Stimulated activated CD8-positive, alpha-beta memory T cell treated with anti-CD3 and anti-CD28 coated beads, Interleukin-15, amount 100 ng/mL, for 1 hour (primary cell): ENCODE measurements at regions not wholly inside any gene's neighbourhood (a gene's known extent, or its start where the extent isn't known, plus 50 kb on each side); places are given as distances from the start of the nearest gene placed in this dataset.

ENCODE experiments used
- DNase-seq: peaks from one replicate; pipeline ENCODE4 v3.0.0-alpha.2; 2020; ENCODE audit warnings: low read depth

DNA sequence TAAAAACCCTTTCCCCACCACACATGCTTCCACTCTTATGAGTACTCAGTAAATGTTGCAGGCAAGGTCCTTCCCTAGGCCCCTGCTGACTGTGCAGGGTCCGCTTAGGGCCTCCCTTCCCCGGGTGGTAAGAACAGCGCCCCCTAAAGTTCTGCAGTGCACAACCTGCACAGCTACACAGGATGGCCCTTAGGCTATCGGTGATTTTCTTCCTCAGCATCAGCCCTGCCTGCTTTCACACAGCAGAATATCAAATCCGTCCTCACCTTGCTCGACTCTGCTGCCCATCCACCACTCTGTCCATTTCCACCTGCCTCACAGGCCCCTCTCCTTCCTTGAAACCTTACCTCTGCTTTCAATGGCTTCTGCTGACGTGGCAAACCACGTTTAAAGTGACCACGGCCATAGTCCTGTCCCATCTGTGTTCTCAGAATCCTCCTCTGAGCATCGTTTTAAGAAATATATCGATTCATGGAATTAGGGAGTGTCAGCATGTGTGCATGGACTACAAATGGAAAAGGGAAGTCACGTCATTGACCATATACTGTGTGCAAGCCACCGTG, 51.4 kb upstream of the TMEM132E start:
- no peak for DNase-seq

DNA sequence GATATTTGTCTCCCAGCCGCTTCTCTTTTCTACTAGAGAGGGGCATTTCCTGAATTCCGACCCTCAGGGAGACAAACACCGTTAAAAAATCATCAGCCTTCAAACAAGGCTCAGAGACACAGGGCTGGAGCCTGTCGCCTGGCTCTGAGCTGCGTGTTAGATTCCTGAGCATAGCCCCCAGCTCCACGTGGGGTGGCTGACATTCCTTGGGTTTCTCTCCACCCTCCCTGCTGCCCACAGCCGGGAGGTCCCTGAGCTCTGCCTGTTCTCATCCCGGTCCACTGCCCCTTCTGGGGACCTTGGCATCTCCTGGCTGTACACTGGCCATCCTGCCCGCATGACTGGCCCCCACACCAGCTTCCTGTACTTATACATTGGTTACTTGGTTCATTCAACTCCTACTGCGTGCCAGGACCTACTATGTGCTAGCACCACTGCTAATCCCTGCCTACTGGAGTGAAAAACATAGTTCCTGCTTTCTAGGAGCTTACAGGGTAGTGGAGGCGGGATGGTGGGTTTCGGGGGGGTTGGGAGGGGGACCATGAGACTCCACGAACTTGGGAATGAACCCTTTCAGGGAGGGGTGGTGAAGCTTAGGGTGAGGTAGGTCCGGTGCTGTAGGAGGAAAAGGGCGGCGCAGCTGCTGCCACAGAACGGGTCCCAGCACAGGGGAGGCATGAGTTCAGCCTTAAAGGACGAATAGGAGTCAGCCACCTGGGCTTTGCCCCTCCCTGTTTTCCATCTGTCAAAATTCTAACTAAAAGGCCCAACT, 52.1 kb upstream of the TMEM132E start:
- DNase-seq, result no peak

DNA sequence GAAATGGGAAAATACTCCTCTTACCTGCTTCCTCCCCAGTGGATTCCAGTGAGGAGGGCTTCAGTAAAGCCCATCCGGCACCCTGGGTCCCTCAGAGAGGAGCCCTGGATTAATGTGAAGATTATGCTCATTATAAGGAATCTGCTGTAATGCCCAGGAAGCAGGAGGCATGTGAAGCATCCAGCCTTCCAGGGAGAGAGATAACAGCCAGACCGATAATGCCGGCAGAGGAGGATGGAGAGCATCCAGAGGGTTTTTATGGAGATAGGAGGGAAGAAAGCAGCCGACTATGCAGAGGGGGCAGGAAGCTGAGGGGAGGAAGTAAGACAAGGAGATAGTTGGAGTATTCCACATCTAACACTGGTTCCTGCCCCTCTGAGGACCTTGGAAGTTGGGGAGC, 53.7 kb upstream of the TMEM132E start:
- DNase-seq, result no peak

DNA sequence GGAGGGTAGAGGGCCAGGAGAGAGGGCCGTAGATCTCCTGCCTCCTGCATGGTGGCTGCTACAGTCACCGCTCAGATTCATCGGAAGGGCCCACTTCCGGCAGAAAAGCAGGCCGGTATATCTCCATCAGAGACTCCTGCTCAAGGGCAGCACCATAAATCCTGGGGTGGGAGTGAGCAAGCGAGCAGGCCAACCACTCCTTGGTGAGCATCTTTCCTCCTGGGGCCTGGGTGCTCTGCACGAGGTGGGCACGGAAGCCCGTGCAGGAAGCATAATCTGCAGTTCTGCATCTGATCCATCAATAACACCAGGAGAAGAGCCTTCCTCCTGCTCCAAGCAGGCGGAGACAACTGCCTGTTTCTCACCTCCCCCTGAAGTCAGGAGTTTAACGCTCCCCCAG, 57.4 kb upstream of the TMEM132E start:
- no peak for DNase-seq

DNA sequence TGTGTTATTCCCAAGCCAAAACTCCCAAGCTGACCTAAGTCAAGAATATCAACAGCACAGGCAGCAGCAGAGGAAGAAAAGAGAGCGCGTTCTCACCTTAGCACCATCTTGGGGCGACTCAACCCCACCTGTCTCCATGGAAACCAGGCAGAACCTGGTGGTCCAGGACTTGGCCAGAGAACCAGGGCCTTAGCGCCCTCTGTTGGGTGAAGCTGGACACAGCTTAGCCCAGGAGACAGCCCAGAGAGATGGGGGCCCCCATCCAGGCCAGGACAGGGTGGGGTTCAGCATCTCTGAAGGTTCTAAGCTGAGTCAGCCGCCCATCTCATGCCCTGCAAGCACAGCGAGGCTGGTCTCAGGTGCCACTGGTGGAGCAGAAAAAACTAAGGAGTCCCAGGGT, 60.1 kb upstream of the TMEM132E start:
- DNase-seq, result no peak

DNA sequence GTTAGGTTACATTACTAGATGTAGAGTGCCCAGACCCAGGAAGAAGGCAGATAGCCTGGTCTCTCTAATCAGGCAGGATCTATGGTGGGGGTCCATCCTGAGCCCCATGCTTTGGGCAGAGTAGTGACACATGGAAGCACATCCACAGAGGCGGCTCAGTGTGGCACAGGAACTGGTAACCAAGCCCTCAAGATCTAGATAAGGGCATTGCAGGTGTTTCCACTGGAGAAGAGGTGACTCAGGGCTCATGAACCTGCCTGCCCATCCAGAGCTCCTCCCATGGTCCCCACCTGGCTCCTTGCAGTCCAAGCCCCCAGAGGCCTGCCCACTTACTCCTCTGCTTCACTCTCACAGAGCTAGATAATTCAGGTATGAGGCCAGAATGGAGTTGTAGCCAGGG, 62.0 kb upstream of the TMEM132E start:
- DNase-seq, result no peak

DNA sequence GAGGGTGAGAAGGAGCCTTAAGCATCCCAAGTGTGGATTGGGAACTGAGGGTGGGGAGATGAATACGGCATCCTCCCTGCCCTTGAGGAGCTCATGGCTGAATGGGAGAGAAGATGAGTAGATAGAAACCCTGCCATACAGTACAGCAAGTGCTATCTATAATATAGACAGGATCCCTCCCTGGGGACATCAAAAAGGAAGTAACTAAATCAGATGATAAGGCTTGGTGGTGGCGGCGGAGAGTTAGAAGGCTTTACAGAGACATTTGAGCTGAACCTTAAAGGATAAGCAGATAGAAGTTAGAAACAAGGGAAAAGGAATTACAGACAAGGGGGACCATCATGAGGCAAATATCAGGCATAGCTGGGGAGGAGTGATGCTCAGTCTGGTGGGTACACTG, 67.5 kb upstream of the TMEM132E start:
- DNase-seq, result no peak

DNA sequence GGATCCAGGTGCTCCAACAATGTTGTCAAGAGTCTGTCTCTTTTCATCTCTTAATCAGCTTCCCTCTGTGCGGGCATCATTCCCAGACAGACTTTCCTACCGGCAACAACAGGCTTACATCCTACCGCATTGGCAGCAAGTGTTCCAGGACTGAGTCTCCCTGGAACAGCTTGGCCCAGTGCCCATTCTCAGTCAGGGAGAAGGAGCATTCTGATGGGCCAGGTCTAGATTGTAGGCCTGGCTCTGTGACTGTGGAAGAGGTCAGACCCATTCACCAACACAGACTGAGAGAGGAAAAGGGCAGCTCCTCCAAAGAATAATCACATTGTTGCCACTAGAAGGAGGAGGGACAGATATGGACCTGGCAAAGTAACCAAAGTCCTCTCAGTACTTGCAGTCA, 68.1 kb upstream of the TMEM132E start:
- no peak for DNase-seq

DNA sequence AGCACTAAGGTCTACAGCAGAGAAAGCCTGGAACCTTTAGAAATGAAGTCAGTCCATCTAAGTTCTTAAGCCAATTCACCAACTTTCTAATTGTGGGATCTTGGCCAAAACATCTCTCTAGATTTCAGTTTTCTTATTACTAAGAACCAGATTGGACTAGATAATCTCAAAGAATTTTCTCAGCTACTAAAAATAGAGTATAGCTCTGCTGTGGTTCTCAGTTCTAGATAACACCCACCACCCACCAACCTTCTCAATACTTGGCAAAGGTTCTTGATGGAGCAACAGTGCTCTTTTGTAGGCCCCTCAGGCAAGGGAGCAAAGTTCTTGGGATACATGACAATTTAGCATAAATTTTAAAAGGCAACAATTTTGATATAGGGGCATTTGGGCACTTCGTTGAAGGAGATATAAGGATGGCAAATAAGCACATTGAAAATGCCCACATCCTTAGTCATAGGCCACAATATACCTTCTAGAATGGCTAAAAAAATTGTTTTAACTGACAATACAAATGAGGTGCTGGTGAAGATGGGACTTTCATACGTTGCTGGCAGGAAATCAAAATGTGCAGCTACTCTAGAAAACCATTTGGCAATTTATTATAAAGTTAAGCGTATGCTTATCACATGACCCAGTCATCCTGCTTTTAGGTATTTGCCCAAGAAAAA, 74.4 kb upstream of the TMEM132E start:
- DNase-seq, result no peak

DNA sequence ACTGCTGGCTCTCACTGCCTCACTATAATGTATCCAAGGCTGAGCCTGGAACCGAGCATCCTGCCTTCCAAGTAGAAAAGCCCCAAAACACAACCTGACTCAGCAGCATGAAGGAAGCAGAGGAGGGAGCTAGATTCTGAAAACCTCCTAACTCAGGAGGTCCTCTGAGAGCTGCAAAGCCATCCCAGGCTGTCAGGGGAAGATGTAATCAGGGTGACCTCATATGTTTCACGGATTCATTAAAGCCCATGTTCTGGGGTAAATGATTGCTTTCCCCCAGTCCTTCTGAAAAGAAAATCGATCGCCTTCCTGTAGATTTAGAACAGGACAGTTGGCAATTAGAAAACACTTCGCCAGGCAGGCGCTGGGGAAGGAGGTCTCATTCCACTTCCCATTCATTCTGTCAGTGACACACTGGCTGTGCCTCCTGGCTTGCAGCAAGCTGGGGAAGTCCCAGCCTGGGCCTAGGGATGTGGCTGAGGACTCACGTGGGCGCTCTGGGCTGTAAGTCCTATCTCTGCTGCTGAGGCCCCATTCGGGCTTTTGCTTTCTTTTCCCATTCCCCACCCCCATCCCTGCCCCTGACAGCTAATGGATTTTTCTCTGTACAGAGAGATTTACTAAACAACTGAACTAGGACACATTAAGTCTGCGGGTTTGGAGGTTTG, 75.7 kb upstream of the TMEM132E start:
- DNase-seq, result no peak

DNA sequence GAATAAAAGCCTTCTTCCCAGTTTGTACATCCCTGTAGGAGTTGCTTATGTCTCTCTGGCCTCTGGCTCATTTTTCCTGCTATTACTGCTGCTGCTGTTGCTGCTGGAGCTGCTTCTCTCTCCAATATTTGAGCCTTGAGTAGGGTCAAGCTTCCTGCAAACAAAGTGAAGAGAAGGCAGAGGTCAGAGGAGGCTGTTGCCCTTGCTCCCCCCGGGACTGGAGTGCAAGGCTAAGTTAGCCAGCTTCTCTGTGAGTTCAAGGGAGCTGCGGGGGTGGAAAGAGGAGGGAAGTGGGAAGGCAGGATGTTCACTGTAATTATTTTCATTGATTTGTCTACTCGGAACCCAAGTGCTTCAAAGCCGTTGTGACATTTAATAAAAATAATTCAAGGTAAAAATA, 77.0 kb upstream of the TMEM132E start:
- DNase-seq, result no peak

DNA sequence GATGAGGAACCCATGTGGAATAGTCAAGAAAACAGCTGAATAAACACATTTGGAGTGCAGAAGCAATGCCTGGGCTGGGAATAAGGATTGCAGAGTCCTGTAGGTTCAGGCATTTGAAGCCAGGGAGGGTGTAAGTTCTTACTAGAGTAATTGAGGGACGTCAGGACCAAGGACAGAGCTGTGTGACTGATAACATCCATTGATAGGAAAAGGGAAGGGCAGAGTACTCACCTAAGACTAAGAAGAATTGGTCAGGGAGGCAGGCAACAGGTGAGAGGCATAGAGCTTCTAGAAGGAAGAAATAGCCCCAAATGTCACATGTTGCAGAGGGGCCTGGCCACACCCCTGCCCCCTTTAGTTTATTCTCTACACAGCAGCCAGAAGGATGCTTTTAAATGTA, 79.8 kb upstream of the TMEM132E start:
- no peak for DNase-seq

DNA sequence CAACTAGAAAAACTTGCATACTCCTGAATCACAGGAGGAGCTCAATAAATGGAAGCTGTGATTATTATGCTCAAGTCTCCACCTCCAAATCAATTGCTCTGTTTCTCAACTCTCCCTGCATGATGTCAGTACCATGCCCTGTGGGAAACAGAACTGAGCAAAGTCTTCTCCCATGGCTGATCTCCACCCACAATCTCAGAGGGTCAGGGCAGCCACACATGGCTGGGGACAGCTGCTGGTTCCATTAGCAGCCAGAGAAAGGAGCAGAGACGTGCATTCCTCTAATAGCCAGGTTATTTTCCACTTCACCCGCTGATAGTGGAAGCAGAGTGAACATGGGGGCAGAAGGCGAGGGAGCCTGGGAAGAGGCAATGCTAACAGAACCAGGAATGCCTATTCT, 85.5 kb upstream of the TMEM132E start:
- no peak for DNase-seq

DNA sequence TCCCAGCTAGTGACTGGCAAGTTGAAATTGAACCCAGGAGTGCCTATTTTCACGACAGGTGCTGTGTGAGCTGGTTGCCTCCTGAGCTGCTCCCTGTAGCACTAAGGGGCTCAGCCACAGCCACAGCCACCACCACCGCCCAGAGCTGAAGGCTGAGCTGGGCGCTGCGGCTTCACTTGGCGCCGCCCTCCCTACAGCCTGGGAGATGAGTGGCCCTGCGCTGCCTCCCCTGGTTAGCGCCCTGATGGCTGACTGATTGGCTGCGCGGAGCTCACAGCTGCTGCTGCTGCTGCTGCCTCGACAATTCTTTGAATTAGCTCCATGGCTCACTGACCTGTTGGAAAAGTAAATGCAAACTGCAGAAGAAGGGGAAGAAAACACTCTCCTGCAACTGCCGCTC, 91.8 kb upstream of the TMEM132E start:
- DNase-seq, result no peak

DNA sequence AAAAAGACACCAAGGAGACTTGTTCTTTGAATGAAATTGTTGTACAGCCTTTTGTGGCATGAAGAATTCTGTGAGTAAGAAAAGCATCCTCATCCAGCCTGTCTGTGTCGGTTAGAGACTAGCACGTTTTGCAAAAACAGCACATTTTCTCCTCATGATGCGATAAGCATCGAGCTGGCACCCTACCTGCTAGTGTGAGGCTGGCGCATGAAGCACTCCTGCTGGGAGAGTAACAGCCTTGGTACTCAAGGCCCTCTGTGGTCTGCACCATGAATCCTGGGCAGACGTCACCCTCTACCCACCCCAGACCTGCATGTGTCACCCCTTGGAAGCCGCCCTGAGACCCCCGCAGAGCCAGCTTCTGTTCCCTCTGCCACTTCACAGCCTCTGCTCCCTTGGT, 92.6 kb upstream of the TMEM132E start:
- no peak for DNase-seq

DNA sequence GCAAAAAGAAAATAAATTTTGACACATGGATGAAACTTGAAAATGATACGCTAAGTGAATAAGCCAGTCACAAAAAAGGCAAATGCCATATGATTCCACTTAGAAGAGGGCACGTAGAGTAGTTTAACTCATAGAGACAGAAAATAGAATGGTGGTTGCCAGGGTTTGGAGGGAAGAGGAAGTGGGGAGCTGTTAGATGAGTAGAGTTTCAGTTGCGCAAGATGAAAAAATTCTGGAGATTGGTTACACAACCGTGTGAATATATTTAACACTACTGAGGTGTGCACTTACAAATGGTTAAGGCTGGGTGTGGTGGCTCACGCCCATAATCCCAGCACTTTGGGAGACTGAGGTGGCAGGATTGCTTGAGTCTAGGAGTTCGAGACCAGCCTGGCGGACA, 93.4 kb upstream of the TMEM132E start:
- no peak for DNase-seq

DNA sequence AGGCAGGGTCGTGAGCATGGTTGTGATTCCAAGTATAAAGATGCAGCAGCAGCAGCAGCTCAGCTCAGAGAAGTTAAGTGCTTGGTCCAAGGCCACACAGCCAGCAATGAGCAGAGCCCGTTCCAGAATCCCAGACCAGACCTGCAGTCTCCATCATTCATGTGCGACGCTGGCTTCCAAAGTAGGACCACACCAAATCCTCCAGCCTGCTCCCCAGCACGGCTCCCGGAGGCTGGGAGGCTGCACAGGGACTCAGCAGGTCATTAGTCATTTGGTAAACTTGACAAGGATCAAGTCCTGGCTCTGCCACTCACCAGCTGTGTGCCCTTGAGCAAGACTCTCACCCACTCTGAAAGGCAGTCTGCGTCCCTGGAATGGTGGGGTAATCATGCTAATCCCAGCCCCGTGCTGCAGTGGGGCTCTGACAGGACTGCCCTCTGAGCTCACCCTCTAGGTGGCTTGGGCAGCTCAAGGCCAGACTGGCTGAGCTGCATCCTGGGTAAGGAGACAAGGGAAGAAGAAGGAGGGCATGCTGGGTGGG, 95.1 kb upstream of the TMEM132E start:
- DNase-seq, result no peak

DNA sequence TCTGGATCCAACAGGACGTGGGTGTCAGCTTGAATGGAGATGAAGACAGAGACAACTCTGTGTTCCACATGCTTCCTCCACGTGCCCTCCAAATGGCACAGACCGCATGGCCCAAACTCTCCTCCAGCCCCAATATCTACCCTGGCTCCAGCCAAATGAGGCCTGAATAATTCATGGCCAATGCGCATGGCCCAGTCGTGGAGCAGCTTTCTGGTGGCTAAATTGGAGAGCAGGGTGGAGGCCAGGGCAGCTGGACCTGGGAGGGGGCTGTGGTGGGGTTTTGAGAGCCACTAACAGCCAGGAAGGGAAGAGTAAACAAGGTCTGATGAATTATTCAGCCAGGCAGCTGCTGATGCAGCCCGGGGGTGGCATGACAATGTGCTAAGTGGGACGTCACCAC, 96.7 kb upstream of the TMEM132E start:
- DNase-seq, result no peak

DNA sequence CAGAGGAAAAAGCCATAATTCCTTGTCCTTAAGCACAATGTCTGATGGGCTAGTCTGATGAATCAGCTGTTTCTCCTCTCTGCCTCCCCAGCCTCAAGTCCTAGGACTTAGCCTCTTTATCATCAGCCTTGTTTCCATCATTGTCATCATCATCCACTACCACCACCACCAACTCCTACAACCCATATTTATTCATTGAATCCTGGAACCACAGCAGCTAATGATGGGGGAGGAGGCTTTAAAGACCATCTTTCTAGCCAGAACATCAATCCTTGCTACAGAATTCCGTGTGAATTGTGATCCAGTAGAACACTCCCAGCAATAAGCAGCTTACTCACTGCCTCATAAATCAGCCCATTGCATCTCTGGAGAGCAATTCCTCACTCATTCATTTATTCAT, 97.6 kb upstream of the TMEM132E start:
- no peak for DNase-seq

DNA sequence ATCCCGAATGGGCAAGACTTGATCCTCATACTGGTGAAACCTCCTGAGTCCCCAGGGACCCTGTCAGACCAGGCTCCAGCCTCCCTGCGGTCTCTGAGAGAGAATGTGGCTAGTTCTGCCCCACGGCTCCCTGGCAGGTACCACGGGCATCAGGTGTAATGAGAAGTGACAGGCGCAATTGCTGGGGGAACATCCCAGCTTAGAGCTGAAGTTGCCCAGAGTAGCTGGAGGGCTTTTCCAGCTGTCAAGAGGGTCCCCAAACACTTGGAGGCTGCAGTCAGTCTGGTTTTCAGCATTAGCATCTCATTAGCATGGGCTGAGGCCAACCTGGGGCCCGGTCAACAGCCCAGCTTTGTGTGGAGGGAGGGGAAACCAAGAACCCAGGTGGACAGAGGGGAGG, 100.0 kb upstream of the TMEM132E start:
- no peak for DNase-seq

DNA sequence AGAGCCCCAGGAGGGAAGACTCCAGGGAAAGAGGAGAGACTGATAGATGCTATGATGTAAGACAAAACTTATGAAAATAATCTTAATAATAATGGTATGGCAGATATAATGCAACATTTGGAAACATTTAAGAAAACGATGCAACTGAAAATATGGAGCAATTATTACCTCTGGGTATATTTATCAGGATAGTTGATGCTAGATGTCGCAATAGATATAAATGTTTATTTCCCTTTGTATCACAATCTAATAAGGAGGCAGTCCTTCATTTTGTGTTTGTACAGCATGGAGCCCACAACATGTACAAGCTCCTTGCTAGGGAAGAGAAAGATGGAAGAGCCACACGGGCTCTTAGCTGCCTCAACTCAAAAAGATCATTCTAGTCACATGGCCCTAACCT, 101.1 kb upstream of the TMEM132E start:
- no peak for DNase-seq

DNA sequence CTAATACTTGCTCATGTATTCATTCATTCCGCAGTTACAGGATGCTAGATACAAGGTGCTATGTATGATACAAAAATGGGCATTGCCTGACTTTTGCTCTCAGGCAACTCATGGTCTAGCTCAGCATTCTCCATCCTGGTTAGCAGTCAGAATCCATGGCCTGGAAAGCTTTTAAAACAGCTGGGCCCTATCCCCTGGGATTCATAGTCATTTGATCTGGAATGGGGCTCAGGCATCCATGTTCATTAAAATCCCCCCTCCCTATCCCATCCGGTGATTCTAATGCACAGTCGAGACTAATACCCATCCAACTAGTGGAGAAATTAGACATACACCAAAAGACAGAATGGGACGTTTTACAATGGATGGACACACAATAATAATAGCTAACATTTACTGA, 104.1 kb upstream of the TMEM132E start:
- DNase-seq, result no peak

DNA sequence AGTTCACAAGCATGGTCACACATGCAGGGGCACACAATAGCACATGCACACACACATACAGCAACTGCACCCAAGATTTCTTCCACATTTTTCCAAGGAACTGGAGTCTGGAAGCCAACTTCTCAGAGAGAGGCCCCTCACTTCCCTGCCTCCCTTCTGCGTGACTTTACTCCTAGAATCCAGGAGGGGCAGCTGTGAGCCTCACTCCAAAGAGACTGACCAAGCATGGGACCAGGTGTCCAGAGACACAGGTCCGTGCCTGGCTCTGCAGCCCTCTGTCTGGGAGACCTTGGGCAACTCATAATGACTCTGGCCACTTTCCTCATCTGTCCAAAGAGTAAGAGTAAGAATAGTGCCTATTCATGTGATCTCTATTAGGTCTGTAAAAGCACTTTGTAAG, 104.7 kb upstream of the TMEM132E start:
- DNase-seq, result no peak
